Thyroid gland (tissue), 4 donors: ENCODE measurements at regions not wholly inside any gene's neighbourhood (a gene's known extent, or its start where the extent isn't known, plus 50 kb on each side); places are given as distances from the start of the nearest gene placed in this dataset.
"Not testable (repeated sequence)": the region's sequence is repeated elsewhere in the genome, so short reads cannot be mapped to it uniquely, and the experiment has no call there.

Experiments
- DNase-seq, 2 donors: peaks; one replicate each; pipeline ENCODE4 v3.0.0-alpha.2; 2019
- H3K27ac ChIP-seq, 3 donors: fragments of 200-600 bp; sonication (generic); 1 replicate in 2 of 3; 2 replicates in 1 of 3; pipeline ENCODE4 v1.5.1; 2016 to 2019; ENCODE audit warnings: mild to moderate bottlenecking in 1 of 3, moderate library complexity in 1 of 3
- H3K27me3 ChIP-seq: fragments of 200-600 bp; sonication (generic); one replicate; pipeline ENCODE4 v1.5.1; 2019
- H3K36me3 ChIP-seq, 2 donors: fragments of 200-600 bp; sonication (generic); one replicate each; pipeline ENCODE4 v1.5.1; 2016 to 2019
- H3K4me1 ChIP-seq, 2 donors: fragments of 200-600 bp; sonication (generic); one replicate each; pipeline ENCODE4 v1.5.1; 2017 to 2019
- H3K4me3 ChIP-seq, 3 donors: fragments of 200-600 bp; sonication (generic); replicated peaks in 1 of 3; 1 replicate in 2 of 3; 2 replicates in 1 of 3; pipeline ENCODE4 v1.5.1; 2016; ENCODE audit warnings: mild to moderate bottlenecking in 1 of 3
- H3K9me3 ChIP-seq: fragments of 200-600 bp; sonication (generic); one replicate; pipeline ENCODE4 v1.5.1; 2017
- POLR2A ChIP-seq, 2 donors: fragments of 450-650 bp; IDR thresholded peaks; one replicate each; pipeline ENCODE4 v1.6.1; 2017; ENCODE audit warnings: antibody characterized with exemption in 2 of 2, mild to moderate bottlenecking in 2 of 2, moderate library complexity in 1 of 2
- WGBS, 2 donors: methylation state at CpG; one replicate each; pipeline ENCODE4 v1.1.5; 2017; 5-methylcytosine and 5-hydroxymethylcytosine counted together
- intact Hi-C: fragments of 100-400 bp; cut with DNase I; formaldehyde crosslinking; loops from one replicate; pipeline ENCODE4 v1.15.1; 2023
- TF ChIP-seq, protein P1 (sequence below), 6 experiments: fragments of 200-600 bp in 3 of 6; fragments of 450-650 bp in 3 of 6; sonication (generic) in 3 of 6; IDR thresholded peaks; one replicate each; pipeline ENCODE4 v1.5.1; 2016 to 2019; ENCODE audit warnings: antibody characterized with exemption in 6 of 6, mild to moderate bottlenecking in 2 of 6, inconsistent platforms in 1 of 6, moderate library complexity in 1 of 6

GRCh38 chr5:145628525-145628924, 206.6 kb downstream of the PRELID2 start:
- no peak for TF ChIP-seq POLR2A (IDR thresholded peaks at IDR 0.05)
- TF ChIP-seq, protein P1, sequence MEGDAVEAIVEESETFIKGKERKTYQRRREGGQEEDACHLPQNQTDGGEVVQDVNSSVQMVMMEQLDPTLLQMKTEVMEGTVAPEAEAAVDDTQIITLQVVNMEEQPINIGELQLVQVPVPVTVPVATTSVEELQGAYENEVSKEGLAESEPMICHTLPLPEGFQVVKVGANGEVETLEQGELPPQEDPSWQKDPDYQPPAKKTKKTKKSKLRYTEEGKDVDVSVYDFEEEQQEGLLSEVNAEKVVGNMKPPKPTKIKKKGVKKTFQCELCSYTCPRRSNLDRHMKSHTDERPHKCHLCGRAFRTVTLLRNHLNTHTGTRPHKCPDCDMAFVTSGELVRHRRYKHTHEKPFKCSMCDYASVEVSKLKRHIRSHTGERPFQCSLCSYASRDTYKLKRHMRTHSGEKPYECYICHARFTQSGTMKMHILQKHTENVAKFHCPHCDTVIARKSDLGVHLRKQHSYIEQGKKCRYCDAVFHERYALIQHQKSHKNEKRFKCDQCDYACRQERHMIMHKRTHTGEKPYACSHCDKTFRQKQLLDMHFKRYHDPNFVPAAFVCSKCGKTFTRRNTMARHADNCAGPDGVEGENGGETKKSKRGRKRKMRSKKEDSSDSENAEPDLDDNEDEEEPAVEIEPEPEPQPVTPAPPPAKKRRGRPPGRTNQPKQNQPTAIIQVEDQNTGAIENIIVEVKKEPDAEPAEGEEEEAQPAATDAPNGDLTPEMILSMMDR (IDR thresholded peaks at IDR 0.05), result no peak
- Histone ChIP-seq H3K27ac (no peak overlapping the region), H3K27me3 (no peaks in the 10 kb centered on the region), H3K4me1 (no peaks in the 10 kb centered on the region), H3K4me3 (no peak overlapping the region), H3K36me3 (no peaks in the 10 kb centered on the region), H3K9me3 (no peaks in the 10 kb centered on the region)
- WGBS, 2 donors, result 73 to 80% methylated on average over 4 of the region's 4 CpGs
- intact Hi-C loops, result no loop called here
- DNase-seq, result no peak

DNA sequence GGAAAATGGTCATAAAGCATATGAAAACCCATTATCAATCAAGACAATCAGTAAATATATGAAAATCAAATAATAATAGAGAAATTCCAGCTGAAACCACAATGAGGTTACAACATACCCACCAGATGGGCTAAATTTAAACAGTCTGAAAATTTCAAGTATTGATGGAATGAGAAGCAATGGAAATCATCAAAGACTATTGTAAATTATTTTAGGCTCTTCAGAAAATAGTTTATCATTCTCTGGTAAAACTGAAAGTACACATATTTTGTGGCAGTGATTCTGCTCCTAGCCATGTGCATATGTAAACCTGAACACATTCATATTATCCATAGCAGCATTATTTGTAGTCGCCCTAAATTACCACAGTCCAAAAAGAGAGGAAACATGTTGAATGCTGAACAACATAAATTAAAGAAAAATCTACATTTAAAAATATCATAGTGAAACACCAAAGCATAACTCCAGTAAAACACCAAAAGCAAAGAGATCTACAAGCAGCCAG, 215.3 kb downstream of the PRELID2 start:
- Histone ChIP-seq H3K4me1 (no peaks in the 10 kb centered on the region), H3K36me3 (no peaks in the 10 kb centered on the region), H3K27me3 (no peaks in the 10 kb centered on the region), H3K27ac (no peak overlapping the region), H3K9me3 (no peaks in the 10 kb centered on the region), H3K4me3 (no peak overlapping the region)
- intact Hi-C loops, result no loop called here
- DNase-seq, result no peak
- 93 to 94% methylated on average over 1 of the region's 1 CpG for WGBS, 2 donors
- no peak for TF ChIP-seq POLR2A (IDR thresholded peaks at IDR 0.05)
- TF ChIP-seq, protein P1 (IDR thresholded peaks at IDR 0.05), result no peak

DNA sequence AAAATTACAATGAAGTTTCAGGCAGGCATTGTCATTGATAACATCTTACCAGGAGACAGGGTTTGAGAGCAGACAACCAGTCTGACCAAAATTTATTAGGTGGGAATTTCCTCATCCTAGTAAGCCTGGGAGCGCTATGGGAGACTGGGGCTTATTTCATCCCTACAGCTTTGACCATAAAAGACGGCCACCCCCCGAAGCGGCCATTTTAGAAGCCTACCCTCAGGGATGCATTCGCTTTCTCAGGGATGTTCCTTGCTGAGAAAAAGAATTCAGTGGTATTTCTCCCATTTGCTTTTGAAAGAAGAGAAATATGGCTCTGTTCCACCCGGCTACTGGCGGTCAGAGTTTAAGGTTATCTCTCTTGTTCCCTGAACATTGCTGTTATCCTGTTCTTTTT, 218.4 kb downstream of the PRELID2 start:
- H3K4me3 ChIP-seq, intact Hi-C loops, H3K9me3 ChIP-seq, H3K27me3 ChIP-seq, DNase-seq, H3K36me3 ChIP-seq, H3K4me1 ChIP-seq, H3K27ac ChIP-seq: not testable (repeated sequence)
- WGBS, 2 donors, result 96 to 97% methylated on average over 7 of the region's 7 CpGs

DNA sequence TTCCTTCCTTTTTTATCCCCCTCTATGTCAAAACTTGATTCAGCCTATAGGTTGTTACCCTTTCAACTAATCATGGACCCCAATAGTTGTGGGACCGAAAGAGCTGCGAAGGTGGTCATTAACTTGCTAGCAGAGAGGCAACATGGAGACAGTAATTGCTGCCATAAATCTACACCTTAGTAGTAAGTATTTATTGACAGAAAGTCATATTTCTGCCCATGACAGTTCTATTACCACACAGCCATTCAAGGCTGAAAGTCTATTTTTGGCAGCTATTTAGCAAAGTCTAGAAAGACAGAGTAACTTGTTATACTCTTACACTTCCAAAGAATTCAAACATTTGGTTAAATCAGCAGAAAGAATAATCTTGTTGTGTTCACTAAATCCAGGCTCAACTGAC, 236.2 kb downstream of the PRELID2 start:
- H3K27ac ChIP-seq, result no peak overlapping the region
- TF ChIP-seq, protein P1 (IDR thresholded peaks at IDR 0.05), result no peak
- no peak for TF ChIP-seq POLR2A (IDR thresholded peaks at IDR 0.05)
- H3K4me1 ChIP-seq, result no peaks in the 10 kb centered on the region
- H3K4me3 ChIP-seq, result no peak overlapping the region
- intact Hi-C loops, result no loop called here
- no peak for DNase-seq
- H3K27me3 ChIP-seq, result no peaks in the 10 kb centered on the region
- no peaks in the 10 kb centered on the region for H3K36me3 ChIP-seq
- WGBS, 2 donors, result 88 to 97% methylated on average over 2 of the region's 2 CpGs
- no peaks in the 10 kb centered on the region for H3K9me3 ChIP-seq

DNA sequence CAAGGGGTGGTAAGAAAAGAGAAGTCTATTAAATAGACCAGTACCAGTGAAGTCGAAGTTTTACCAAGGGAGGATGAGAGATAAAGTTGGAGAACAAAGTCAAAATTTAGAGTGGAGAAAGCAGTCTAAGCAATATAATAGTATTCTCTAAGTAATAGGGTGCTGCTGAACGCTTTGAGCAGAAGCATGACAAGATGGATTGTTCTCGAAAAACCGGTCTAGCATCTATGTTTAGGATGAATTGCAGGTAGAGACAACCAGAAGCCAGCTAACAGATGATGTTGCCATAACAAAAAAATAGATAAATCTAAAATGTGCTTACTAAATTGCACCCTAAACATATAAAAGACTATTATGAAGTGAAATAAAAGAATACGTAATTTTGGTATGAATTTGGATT, 237.0 kb downstream of the PRELID2 start:
- Histone ChIP-seq H3K27me3 (no peaks in the 10 kb centered on the region), H3K36me3 (no peaks in the 10 kb centered on the region), H3K9me3 (no peaks in the 10 kb centered on the region), H3K27ac (no peak overlapping the region), H3K4me3 (no peak overlapping the region), H3K4me1 (no peaks in the 10 kb centered on the region)
- no peak for DNase-seq
- TF ChIP-seq, protein P1 (IDR thresholded peaks at IDR 0.05), result no peak
- no peak for TF ChIP-seq POLR2A (IDR thresholded peaks at IDR 0.05)
- intact Hi-C loops, result no loop called here
- 87 to 90% methylated on average over 5 of the region's 5 CpGs for WGBS, 2 donors

DNA sequence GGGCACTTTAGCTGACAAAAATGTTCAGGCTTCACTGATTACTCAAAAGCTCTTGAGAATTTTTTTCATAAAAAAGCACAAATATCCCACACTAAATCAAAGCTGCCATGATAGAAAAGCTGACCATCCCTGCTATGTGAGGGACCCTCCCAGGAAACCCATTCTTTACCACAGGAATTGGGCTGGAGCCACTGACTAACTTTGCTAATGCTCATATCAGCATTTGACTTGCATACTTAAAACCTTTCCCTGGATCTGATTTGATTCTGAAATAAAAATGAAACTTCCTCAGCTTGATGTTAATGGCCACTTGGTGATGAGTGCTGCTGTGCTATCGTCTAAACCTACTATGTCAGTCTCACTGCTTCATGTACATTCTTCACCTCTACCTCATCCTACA, 243.6 kb downstream of the PRELID2 start:
- Histone ChIP-seq H3K4me1 (no peaks in the 10 kb centered on the region), H3K27ac (no peak overlapping the region), H3K36me3 (no peaks in the 10 kb centered on the region), H3K27me3 (no peaks in the 10 kb centered on the region), H3K9me3 (no peaks in the 10 kb centered on the region), H3K4me3 (no peak overlapping the region)
- intact Hi-C loops, result no loop called here
- 93 to 94% methylated on average over 1 of the region's 1 CpG for WGBS, 2 donors
- no peak for DNase-seq
- TF ChIP-seq POLR2A (IDR thresholded peaks at IDR 0.05), result no peak
- TF ChIP-seq, protein P1 (IDR thresholded peaks at IDR 0.05), result no peak
